ENCODE measurements at regions not wholly inside any gene's neighbourhood (a gene's known extent, or its start where the extent isn't known, plus 50 kb on each side); places are given as distances from the start of the nearest gene placed in this dataset.

GRCh38 chr18:71942433-71942832, 601.7 kb downstream of the CBLN2 start:
- no peak for TF ChIP-seq CTCF (IDR thresholded peaks at IDR 0.05)
- TF ChIP-seq POLR2AphosphoS5 (IDR thresholded peaks at IDR 0.05; ENCODE audit: insufficient read depth in 1 of 2, low read depth in 1 of 2): no peak
